H9 (cell line): ENCODE measurements at regions not wholly inside any gene's neighbourhood (a gene's known extent, or its start where the extent isn't known, plus 50 kb on each side); places are given as distances from the start of the nearest gene placed in this dataset.
A peak's percentile ranks its signal among the peaks of the same experiment; 100 is the strongest.

Experiments
- DNase-seq: peaks from one replicate; pipeline ENCODE4 v3.0.0-alpha.2; 2017
- H2AFZ ChIP-seq: one replicate; pipeline ENCODE4 v1.6.1; 2013; ENCODE audit warnings: mild to moderate bottlenecking, low read length, control low read depth, moderate library complexity
- H2AK5ac ChIP-seq: 2 replicates; pipeline ENCODE4 v1.6.1; 2013; ENCODE audit warnings: low read length, control low read depth, mixed read lengths; ENCODE audit not compliant: insufficient read length
- H2BK120ac ChIP-seq: one replicate; pipeline ENCODE4 v1.6.1; 2013; ENCODE audit warnings: low read depth, mild to moderate bottlenecking, low read length, control low read depth, inconsistent platforms; ENCODE audit not compliant: poor library complexity, severe bottlenecking
- H2BK12ac ChIP-seq: 2 replicates; pipeline ENCODE4 v1.6.1; 2013; ENCODE audit warnings: low read length, control low read depth, mixed read lengths, low read depth; ENCODE audit not compliant: insufficient read length
- H2BK15ac ChIP-seq: 2 replicates; pipeline ENCODE4 v1.6.1; 2013; ENCODE audit warnings: low read depth, low read length, control low read depth
- H2BK20ac ChIP-seq: one replicate; pipeline ENCODE4 v1.6.1; 2013; ENCODE audit warnings: low read depth, mild to moderate bottlenecking, low read length, control low read depth, inconsistent platforms; ENCODE audit not compliant: poor library complexity, severe bottlenecking
- H2BK5ac ChIP-seq: 2 replicates; pipeline ENCODE4 v1.6.1; 2013; ENCODE audit warnings: low read length, control low read depth, mixed read lengths; ENCODE audit not compliant: insufficient read length
- H3K14ac ChIP-seq: 2 replicates; pipeline ENCODE4 v1.6.1; 2013; ENCODE audit warnings: low read length, control low read depth; ENCODE audit not compliant: insufficient read depth
- H3K18ac ChIP-seq: 2 replicates; pipeline ENCODE4 v1.6.1; 2013; ENCODE audit warnings: low read depth, mild to moderate bottlenecking, mixed read lengths, low read length, control low read depth; ENCODE audit not compliant: insufficient read length
- H3K23ac ChIP-seq: 2 replicates; pipeline ENCODE4 v1.6.1; 2013; ENCODE audit warnings: low read length, control low read depth, mixed read lengths, low read depth; ENCODE audit not compliant: insufficient read length
- H3K23me2 ChIP-seq: 2 replicates; pipeline ENCODE4 v1.6.1; 2013; ENCODE audit warnings: low read depth, mild to moderate bottlenecking, mixed read lengths, low read length, control low read depth; ENCODE audit not compliant: insufficient read length, poor library complexity, severe bottlenecking
- H3K27ac ChIP-seq: 2 replicates; pipeline ENCODE4 v1.5.1; 2013; ENCODE audit warnings: low read length, control low read depth, mixed read lengths, low read depth; ENCODE audit not compliant: insufficient read length
- H3K27me3 ChIP-seq: 2 replicates; pipeline ENCODE4 v1.6.1; 2013; ENCODE audit warnings: low read length, control low read depth, inconsistent platforms; ENCODE audit not compliant: insufficient read depth
- H3K4ac ChIP-seq: 2 replicates; pipeline ENCODE4 v1.6.1; 2013; ENCODE audit warnings: low read depth, mild to moderate bottlenecking, control low read depth, inconsistent platforms, low read length, moderate library complexity
- H3K4me1 ChIP-seq: 2 replicates; pipeline ENCODE4 v1.6.1; 2013; ENCODE audit warnings: low read length, control low read depth, inconsistent platforms; ENCODE audit not compliant: insufficient read depth
- H3K4me2 ChIP-seq: 2 replicates; pipeline ENCODE4 v1.6.1; 2013; ENCODE audit warnings: low read length, control low read depth, mixed read lengths; ENCODE audit not compliant: insufficient read length, insufficient read depth
- H3K56ac ChIP-seq: 2 replicates; pipeline ENCODE4 v1.6.1; 2013; ENCODE audit warnings: low read depth, mild to moderate bottlenecking, mixed read lengths, low read length, control low read depth; ENCODE audit not compliant: insufficient read length
- H3K79me1 ChIP-seq: 2 replicates; pipeline ENCODE4 v1.6.1; 2013; ENCODE audit warnings: low read depth, mild to moderate bottlenecking, moderate library complexity, low read length, control low read depth, inconsistent platforms; ENCODE audit not compliant: insufficient read depth, poor library complexity, severe bottlenecking
- H3K79me2 ChIP-seq: 2 replicates; pipeline ENCODE4 v1.6.1; 2013; ENCODE audit warnings: low read length, control low read depth, inconsistent platforms; ENCODE audit not compliant: insufficient read depth
- H3K9ac ChIP-seq: 2 replicates; pipeline ENCODE4 v1.6.1; 2013; ENCODE audit warnings: low read length, control low read depth, mixed read lengths; ENCODE audit not compliant: insufficient read length; ENCODE audit errors: extremely low read depth
- H3K9me3 ChIP-seq: one replicate; pipeline ENCODE4 v1.6.1; 2013; ENCODE audit warnings: low read depth, low read length, inconsistent platforms; ENCODE audit not compliant: control insufficient read depth
- H3T11ph ChIP-seq: one replicate; pipeline ENCODE4 v1.6.1; 2013; ENCODE audit warnings: mild to moderate bottlenecking, low read length, control low read depth, inconsistent platforms
- H4K20me1 ChIP-seq: one replicate; pipeline ENCODE4 v1.6.1; 2013; ENCODE audit not compliant: control insufficient read depth, insufficient read length, insufficient read depth
- H4K5ac ChIP-seq: 2 replicates; pipeline ENCODE4 v1.6.1; 2013; ENCODE audit warnings: low read depth, mild to moderate bottlenecking, mixed read lengths, low read length, control low read depth; ENCODE audit not compliant: insufficient read length
- H4K8ac ChIP-seq: replicated peaks from 2 replicates; pipeline ENCODE4 v1.6.1; 2013; ENCODE audit warnings: low read length, control low read depth, mixed read lengths, low read depth; ENCODE audit not compliant: insufficient read length
- H4K91ac ChIP-seq: 2 replicates; pipeline ENCODE4 v1.6.1; 2013; ENCODE audit warnings: low read depth, mild to moderate bottlenecking, moderate library complexity, mixed read lengths, low read length, control low read depth; ENCODE audit not compliant: insufficient read length
- H3K27ac Mint-ChIP-seq, 3 experiments: 2 replicates in 2 of 3; 3 replicates in 1 of 3; pipeline ENCODE4 v1.8.0; 2020 to 2021; ENCODE audit warnings: mixed read lengths in 3 of 3, mild to moderate bottlenecking in 1 of 3, moderate library complexity in 1 of 3
- H3K27me3 Mint-ChIP-seq: 2 replicates; pipeline ENCODE4 v1.8.0; 2021; ENCODE audit warnings: low read depth, mild to moderate bottlenecking, moderate library complexity, mixed read lengths
- H3K36me3 Mint-ChIP-seq, 3 experiments: 2 replicates in 2 of 3; 3 replicates in 1 of 3; pipeline ENCODE4 v1.8.0; 2020 to 2021; ENCODE audit warnings: low read depth in 3 of 3, mixed read lengths in 3 of 3; ENCODE audit not compliant: insufficient read depth in 1 of 3
- H3K4me1 Mint-ChIP-seq, 2 experiments: 2 replicates each; pipeline ENCODE4 v1.8.0; 2020; ENCODE audit warnings: mixed read lengths in 2 of 2
- H3K4me3 Mint-ChIP-seq, 2 experiments: 2 replicates in 1 of 2; 3 replicates in 1 of 2; pipeline ENCODE4 v1.8.0; 2020 to 2021; ENCODE audit warnings: mild to moderate bottlenecking in 2 of 2, mixed read lengths in 2 of 2, moderate library complexity in 1 of 2
- H3K9me3 Mint-ChIP-seq, 2 experiments: 2 replicates in 1 of 2; 3 replicates in 1 of 2; pipeline ENCODE4 v1.8.0; 2020; ENCODE audit warnings: mild to moderate bottlenecking in 2 of 2, mixed read lengths in 2 of 2, moderate library complexity in 1 of 2
- WGBS: extraction: QIAGEN DNeasy Blood & Tissue Kit; methylation state at CpG from one replicate; pipeline ENCODE4 v1.1.7; 2013; ENCODE audit warnings: missing lambda C conversion rate, low lambda C conversion rate, mixed read lengths; ENCODE audit not compliant: insufficient read length; ENCODE audit errors: extremely low coverage; 5-methylcytosine and 5-hydroxymethylcytosine counted together
- TF ChIP-seq, protein P1 (sequence below): fragments of 200-600 bp; sonication (generic); conservative IDR thresholded peaks from 3 replicates; pipeline ENCODE4 v1.8.0; 2021; ENCODE audit warnings: antibody characterized with exemption, mild to moderate bottlenecking

DNA sequence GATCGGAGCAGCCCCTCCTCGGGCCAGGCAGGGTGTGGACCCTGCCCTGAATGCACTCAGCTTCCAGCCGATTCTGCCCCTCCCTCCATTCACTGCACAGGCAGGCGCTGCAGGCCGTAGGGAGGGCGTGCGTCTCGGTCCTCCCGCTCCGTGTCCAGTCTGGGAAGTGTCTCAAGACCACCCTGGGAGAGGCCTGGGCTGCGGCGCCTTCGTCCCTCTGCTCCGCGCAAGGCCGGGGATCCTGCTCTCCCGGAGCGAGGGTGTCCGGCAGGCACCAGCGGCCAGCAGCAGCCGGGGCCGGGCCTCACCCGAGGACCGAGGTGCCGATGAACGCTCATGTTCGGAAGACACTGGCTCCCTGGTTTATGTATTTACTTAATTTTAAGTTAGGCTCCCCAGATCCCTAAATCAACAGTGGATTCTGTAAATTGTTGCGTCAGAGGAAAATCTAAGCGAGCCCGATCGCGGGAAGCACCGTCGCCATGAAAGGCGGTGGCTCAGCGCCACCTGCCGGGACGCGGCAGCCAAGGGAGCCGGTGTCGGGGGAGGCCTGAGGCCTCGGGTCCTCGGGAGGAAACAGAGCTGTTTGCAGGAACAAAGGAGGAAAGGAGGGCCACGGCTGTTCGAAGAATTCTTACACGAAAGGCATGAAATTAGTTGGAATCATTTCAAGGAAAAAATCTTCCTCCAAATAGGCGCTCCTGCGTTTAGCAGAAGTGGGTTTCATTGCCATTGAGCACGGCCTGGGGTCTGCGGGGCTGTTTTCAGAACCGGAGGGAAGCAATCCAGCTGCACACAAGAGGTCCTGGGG, 195.3 kb downstream of the BRD1 start:
- H3K4me3 Mint-ChIP-seq: peak overlapping the region; percentile 57 to 65; a peak in 4 of 5 replicates
- TF ChIP-seq, protein P1, sequence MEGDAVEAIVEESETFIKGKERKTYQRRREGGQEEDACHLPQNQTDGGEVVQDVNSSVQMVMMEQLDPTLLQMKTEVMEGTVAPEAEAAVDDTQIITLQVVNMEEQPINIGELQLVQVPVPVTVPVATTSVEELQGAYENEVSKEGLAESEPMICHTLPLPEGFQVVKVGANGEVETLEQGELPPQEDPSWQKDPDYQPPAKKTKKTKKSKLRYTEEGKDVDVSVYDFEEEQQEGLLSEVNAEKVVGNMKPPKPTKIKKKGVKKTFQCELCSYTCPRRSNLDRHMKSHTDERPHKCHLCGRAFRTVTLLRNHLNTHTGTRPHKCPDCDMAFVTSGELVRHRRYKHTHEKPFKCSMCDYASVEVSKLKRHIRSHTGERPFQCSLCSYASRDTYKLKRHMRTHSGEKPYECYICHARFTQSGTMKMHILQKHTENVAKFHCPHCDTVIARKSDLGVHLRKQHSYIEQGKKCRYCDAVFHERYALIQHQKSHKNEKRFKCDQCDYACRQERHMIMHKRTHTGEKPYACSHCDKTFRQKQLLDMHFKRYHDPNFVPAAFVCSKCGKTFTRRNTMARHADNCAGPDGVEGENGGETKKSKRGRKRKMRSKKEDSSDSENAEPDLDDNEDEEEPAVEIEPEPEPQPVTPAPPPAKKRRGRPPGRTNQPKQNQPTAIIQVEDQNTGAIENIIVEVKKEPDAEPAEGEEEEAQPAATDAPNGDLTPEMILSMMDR: peak; percentile 97
- no peak overlapping the region for H4K5ac ChIP-seq

More for the DNA sequence above, 195.3 kb downstream of the BRD1 start:
- Histone ChIP-seq H3K56ac (no peak overlapping the region), H3K79me2 (no peaks in the 10 kb centered on the region), H2BK15ac (no peak overlapping the region), H2BK20ac (no peak overlapping the region), H4K8ac (no peak overlapping the region), H3K79me1 (no peaks in the 10 kb centered on the region), H3K9ac (no peak overlapping the region), H3K23ac (no peak overlapping the region), H3K9me3 (no peaks in the 10 kb centered on the region), H3T11ph (no peak overlapping the region), H3K23me2 (no peaks in the 10 kb centered on the region), H3K14ac (peak overlapping the region; percentile 92), H2BK120ac (no peak overlapping the region), H3K4me2 (peak overlapping the region; percentile 52), H2AK5ac (no peak overlapping the region), H4K91ac (no peak overlapping the region), H3K18ac (peak overlapping the region; percentile 45), H3K27me3 (no peaks in the 10 kb centered on the region), H2BK5ac (no peak overlapping the region), H3K4me1 (peaks cover 3% of the 10 kb centered on the region; the same call in 1 of the 2 replicates), H2BK12ac (peak overlapping the region; percentile 17), H3K4ac (no peak overlapping the region), H4K20me1 (no peaks in the 10 kb centered on the region), H2AFZ (peak overlapping the region; percentile 50), H3K27ac (no peak overlapping the region)
- Mint-ChIP-seq H3K27me3 (peaks cover 8% of the 10 kb centered on the region), H3K4me1 (peaks cover 8 to 17% of the 10 kb centered on the region in 2 experiments), H3K9me3 (no peaks in the 10 kb centered on the region), H3K36me3 (no peaks in the 10 kb centered on the region), H3K27ac (peak overlapping the region in 1 of 3 experiments; percentile 92; a peak in 3 of 7 replicates)
- DNase-seq: peak; percentile 80
- WGBS: no CpG with 5 or more reads among the region's 51 CpGs
